ENCODE measurements at regions not wholly inside any gene's neighbourhood (a gene's known extent, or its start where the extent isn't known, plus 50 kb on each side); places are given as distances from the start of the nearest gene placed in this dataset.
"Not testable (repeated sequence)": the region's sequence is repeated elsewhere in the genome, so short reads cannot be mapped to it uniquely, and the experiment has no call there.

DNA sequence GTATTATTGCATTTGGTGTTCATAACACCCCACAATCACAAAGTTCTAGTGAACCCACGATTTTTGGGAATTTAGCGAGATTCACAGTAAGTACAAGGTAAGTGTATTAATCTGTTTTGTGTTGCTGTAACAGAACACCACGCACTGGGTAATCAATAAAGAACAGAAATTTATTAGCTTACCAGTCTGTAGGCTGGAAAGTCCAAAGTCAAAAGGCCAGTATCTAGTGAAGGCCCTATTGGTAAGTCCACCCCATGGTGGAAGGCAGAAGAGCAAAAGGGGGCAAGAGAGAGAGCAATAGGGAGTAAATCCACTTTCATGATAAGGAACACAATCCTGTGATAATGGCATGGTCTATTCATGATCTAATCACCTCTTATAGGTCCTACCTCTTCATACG, 190.3 kb upstream of the KCNMB2 start:
- intact Hi-C loops (cut with DNase I), result no loop called here

DNA sequence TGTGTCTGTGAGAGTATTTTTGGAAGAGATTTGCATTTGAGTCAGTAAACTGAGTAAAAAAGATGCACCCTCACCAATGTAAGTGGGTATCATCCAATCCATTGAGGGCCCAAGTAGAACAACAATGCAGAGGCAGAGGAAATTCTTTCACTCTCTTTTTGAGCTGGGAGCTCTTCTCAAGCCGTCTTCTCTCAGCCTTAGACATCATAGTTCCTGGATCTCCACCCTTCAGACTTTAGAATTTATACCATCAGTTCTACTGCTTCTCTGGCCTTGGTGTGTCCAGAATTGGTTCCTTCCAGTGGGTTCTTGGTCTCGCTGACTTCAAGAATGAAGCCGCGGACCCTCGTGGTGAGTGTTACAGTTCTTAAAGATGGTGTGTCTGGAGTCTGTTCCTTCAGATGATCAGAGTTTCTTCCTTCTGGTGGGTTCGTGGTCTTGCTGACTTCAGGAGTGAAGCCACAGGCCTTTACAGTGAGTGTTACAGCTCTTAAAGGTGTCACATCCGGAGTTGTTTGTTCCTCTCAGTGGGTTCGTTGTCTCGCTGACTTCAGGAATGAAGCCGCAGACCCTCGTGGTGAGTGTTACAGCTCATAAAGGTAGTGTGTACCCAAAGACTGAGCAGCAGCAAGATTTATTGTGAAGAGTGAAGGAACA, 187.5 kb upstream of the KCNMB2 start:
- H3K36me3 ChIP-seq; H3K27me3 ChIP-seq; H3K4me3 ChIP-seq; H3K9me3 ChIP-seq; intact Hi-C loops (cut with DNase I); H3K27ac ChIP-seq; DNase-seq: not testable (repeated sequence)
- WGBS, 2 donors, result 92 to 95% methylated on average over 11 of the region's 11 CpGs
- H3K4me1 ChIP-seq, result peaks cover 0 to 16% (median 9%) of the 10 kb centered on the region in 4 donors

More for the DNA sequence above, 190.3 kb upstream of the KCNMB2 start:
- Histone ChIP-seq H3K4me1 (peaks cover 0 to 9% (median 3%) of the 10 kb centered on the region in 4 donors), H3K27me3 (no peaks in the 10 kb centered on the region), H3K27ac (no peak overlapping the region), H3K9me3 (no peaks in the 10 kb centered on the region), H3K4me3 (no peak overlapping the region), H3K36me3 (no peaks in the 10 kb centered on the region)
- WGBS, 2 donors, result 92 to 96% methylated on average over 4 of the region's 4 CpGs
- no peak for DNase-seq
- no peak for TF ChIP-seq POLR2A (IDR thresholded peaks at IDR 0.05)
- no peak for TF ChIP-seq CTCF (IDR thresholded peaks at IDR 0.05)
- no peak for TF ChIP-seq EP300 (IDR thresholded peaks at IDR 0.05)
- no peak for TF ChIP-seq POLR2AphosphoS5 (IDR thresholded peaks at IDR 0.05)

DNA sequence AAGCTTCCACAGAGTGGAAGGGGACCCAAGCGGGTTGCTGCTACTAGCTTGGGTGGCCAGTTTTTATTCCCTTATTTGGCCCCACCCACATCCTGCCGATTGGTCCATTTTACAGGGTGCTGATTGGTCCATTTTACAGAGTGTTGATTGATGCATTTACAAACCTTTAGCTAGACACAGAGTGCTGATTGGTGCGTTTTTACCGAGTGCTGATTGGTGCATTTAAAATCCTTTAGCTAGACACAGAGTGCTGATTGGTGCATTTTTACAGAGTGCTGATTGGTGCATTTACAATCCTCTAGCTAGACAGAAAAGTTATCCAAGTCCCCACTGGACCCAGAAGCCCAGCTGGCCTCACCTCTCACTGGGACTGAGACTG, 187.0 kb upstream of the KCNMB2 start:
- H3K27ac ChIP-seq; H3K4me3 ChIP-seq; H3K9me3 ChIP-seq; intact Hi-C loops (cut with DNase I); H3K27me3 ChIP-seq; DNase-seq; H3K36me3 ChIP-seq: not testable (repeated sequence)
- WGBS, 2 donors, result 97 to 98% methylated on average over 4 of the region's 4 CpGs
- peaks cover 0 to 16% (median 9%) of the 10 kb centered on the region in 4 donors for H3K4me1 ChIP-seq

- no peak overlapping the region for H3K4me3 ChIP-seq
- no peaks in the 10 kb centered on the region for H3K36me3 ChIP-seq
- H3K27ac ChIP-seq, result no peak overlapping the region
- 75 to 76% methylated on average over 3 of the region's 3 CpGs for WGBS, 2 donors
- DNase-seq, result no peak
- intact Hi-C loops (cut with DNase I), result no loop called here
- H3K9me3 ChIP-seq, result no peaks in the 10 kb centered on the region
- no peaks in the 10 kb centered on the region for H3K27me3 ChIP-seq
- TF ChIP-seq POLR2AphosphoS5 (IDR thresholded peaks at IDR 0.05), result no peak
- TF ChIP-seq EP300 (IDR thresholded peaks at IDR 0.05), result no peak
- no peak for TF ChIP-seq CTCF (IDR thresholded peaks at IDR 0.05)
- TF ChIP-seq POLR2A (IDR thresholded peaks at IDR 0.05), result no peak
- H3K4me1 ChIP-seq, result peaks cover 0 to 16% (median 9%) of the 10 kb centered on the region in 4 donors
These were observed 185.5 kb upstream of the KCNMB2 start for GRCh38 chr3:178350763-178351162.

GRCh38 chr3:178352326-178353005, 183.8 kb upstream of the KCNMB2 start:
- H3K4me3 ChIP-seq, result no peak overlapping the region
- peaks cover 0 to 16% (median 9%) of the 10 kb centered on the region in 4 donors for H3K4me1 ChIP-seq
- TF ChIP-seq POLR2A (IDR thresholded peaks at IDR 0.05), result no peak
- no peak for TF ChIP-seq CTCF (IDR thresholded peaks at IDR 0.05)
- TF ChIP-seq EP300 (IDR thresholded peaks at IDR 0.05), result no peak
- TF ChIP-seq POLR2AphosphoS5 (IDR thresholded peaks at IDR 0.05), result no peak
- DNase-seq, result no peak
- no peaks in the 10 kb centered on the region for H3K36me3 ChIP-seq
- H3K9me3 ChIP-seq, result no peaks in the 10 kb centered on the region
- H3K27me3 ChIP-seq, result no peaks in the 10 kb centered on the region
- no peak overlapping the region for H3K27ac ChIP-seq
- intact Hi-C loops (cut with DNase I), result no loop called here
- 38 to 57% methylated on average over 3 of the region's 3 CpGs for WGBS, 2 donors
